SW 1271 (cell line): ENCODE measurements at regions not wholly inside any gene's neighbourhood (a gene's known extent, or its start where the extent isn't known, plus 50 kb on each side); places are given as distances from the start of the nearest gene placed in this dataset.
"Not testable (repeated sequence)": the region's sequence is repeated elsewhere in the genome, so short reads cannot be mapped to it uniquely, and the experiment has no call there.

Experiments
- DNase-seq, 2 experiments: peaks; one replicate each; lab custom pipeline; 2025; lab: John Stamatoyannopoulos, UW

DNA sequence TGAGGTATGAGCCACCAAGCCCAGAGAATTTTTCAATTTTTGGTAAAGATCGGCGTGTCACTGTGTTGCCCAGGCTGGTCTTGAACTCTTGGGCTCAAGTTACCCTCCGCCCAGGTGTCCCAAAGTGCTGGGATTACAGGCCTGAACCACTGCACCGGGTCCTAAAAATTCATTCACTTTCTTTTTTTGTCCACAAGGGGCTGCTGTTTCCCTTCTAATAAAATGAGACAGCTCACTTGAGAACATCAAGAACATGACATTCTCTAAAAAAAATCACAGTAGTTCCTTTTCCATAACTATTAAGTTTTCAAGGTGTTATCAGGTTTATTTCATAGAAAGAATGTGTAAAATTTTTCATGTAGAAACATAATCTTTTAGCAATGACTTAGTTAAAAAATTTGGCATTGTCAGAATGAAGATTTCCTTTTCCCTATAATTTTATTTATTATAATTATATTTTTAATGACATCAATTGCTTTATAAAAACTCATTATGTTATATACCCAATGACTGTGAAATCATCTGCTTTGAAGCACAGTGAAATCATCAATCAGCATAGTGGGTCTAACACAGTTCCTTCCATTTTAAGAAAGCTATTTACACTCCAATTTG lies 1723.8 kb upstream of the DEFB115 start:
- DNase-seq = peak in 1 of 2 experiments; percentile 6

DNA sequence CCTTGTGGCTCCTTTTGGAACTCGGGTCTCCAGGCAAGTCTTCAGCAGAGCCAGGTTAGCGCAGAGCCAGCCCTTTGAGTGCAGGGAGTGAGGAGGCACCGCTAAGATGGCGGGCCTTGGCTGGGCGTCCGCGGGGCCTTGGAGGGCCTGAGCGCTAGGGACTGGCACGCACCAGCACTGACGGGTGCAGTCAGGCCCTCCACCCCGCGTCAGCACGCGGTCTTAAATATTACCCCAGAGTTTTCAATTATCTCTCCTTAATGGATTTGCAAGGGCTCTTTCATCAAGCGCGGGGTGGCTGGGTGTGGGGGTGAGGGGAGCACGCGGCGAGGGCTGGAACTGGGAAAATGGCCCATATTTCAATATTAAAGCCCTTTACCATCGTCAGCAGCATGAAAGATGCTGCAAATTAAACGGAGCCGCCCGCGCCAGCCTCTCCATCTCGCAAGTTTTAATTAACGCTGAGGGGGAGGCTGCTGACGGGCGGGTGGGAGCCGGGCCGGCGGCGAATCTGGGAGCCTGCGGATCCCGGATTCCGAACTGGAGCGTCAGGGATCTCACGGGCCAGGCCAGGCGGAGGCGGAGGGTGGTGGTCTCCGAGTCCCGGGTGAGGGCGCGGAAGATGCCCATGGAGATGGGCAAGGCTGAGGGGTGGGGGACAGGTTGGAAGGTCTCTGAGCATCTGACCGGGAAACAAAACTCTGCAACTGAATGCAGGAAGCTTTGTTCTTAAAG lies 1690.4 kb upstream of the DEFB115 start:
- DNase-seq = not testable (repeated sequence)

DNA sequence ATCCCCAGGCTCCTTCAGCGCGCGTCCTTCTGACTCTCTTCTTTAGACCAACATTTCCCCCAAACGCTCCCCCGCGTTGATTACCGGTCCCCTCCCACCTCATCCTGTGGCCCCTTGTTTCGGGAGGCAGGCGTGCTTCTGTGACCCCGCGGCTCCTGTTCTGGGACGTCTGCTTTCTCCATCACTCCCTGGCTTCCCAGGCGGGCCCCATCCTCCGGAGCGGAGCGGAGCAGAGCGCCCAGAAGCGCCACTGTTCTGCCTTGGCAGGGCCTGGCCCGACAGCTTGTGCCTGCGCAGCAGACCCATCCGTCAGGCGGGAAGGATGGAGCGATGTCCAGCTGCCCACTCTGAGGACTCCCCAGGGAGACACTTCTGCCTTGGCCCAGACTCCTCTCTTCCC lies 1689.8 kb upstream of the DEFB115 start:
- DNase-seq = not testable (repeated sequence)

DNA sequence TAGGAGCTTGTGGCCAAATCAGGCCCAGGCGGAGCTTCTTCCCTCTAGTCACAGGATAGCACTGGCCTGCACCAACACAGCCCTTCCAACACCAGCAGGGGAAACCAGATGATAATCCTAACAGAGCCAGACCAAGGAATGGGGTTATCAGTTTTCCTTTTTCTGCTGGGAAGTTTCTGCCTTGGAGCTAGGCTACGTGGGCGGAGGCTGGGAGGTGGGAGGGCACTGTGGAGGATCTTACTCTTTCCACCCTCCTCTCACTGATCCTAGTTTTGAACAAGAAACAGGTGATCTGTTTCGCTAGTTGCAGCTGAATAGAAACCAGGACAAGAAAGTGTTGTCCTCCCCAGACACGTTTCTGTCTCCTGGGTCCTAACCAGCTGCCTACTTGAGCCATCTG lies 1687.3 kb upstream of the DEFB115 start:
- DNase-seq = not testable (repeated sequence)

DNA sequence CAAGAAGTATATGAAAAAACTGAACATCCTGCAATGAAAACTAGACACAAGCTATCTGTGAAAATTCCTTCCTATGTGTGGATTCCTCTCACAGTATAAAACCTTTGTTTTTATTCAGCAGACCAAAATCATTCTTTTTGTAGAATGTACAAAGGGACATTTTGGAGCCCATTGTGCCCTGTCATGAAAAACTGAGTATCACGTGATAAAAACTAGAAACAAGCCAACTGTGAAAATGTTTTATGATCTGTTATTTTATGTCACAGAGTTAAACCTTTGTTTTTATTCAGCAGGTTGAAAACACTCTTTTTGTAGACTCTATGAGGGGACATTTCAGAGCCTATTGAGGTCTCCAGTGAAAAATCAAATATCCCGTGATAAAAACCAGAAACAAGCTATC lies 1667.9 kb upstream of the DEFB115 start:
- DNase-seq = not testable (repeated sequence)

DNA sequence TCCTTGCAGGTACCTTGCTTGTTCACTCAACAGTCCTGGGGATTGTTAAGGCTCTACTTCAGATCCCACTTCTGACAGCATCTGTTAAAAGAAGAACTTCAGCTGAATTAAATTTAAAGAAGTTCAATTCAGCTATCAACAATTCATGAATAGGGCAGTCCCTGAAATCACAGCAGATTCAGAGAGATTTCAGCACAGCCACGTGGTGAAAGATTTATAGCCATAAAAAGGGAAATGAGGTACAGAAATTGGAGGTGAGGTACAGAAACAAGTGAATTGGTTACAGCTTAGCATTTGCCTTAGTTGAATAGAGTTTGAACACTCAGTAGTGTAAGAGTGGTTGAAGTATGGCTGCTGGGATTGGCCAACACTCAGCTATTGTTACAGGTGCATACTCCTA lies 1653.3 kb upstream of the DEFB115 start:
- not testable (repeated sequence) for DNase-seq

DNA sequence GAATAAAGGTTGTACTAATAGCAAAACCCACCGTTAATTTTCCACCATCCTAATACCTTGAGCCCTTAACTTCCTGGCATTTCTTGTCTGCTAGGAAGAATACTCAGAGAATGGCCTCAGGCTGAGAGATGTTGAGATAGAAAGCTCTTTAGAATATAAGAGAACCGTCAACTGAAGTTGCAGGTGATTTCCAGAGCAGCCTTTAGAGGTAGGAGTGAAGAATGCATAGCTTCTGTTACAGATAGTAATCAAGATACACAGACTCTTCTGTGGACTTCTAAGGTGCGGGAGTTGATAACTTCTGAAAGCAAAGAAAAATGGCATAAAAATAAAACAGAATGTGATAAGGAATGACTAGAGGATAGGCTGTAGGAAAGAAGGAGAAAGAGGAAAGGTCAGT lies 1651.3 kb upstream of the DEFB115 start:
- not testable (repeated sequence) for DNase-seq

DNA sequence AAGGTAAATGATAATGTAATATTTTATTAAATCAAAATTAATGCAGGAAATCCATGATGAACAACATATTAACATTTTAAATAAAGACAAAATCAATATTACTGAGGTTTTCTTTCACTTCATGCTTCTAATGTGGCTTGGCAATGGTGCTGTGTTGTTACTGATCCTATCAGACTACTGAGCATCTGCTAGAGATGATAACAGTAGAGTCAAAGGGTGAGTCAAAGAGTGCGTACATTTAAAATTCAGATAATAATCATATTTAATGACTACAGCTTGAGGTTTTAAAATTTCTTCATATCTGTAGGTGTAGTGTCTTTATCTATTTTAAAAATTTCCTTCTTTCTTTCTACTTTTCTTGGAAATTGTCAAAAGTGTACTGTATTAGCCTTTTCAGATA lies 1628.1 kb upstream of the DEFB115 start:
- not testable (repeated sequence) for DNase-seq
